ENCODE measurements at regions not wholly inside any gene's neighbourhood (a gene's known extent, or its start where the extent isn't known, plus 50 kb on each side); places are given as distances from the start of the nearest gene placed in this dataset.
"Not testable (repeated sequence)": the region's sequence is repeated elsewhere in the genome, so short reads cannot be mapped to it uniquely, and the experiment has no call there.

- TF ChIP-seq JUND (IDR thresholded peaks at IDR 0.05; ENCODE audit: low read depth): no peak
- DNase-seq (ENCODE audit: low read depth in 1 of 2, low spot score in 1 of 2): no peak
- in situ Hi-C loops (cut with HindIII; ENCODE audit: low pct_unique_long_range_greater_than_20kb, low sequenced_read_pairs): no loop called here
Observed at GRCh38 chr7:20534543-20534942, 80.9 kb upstream of the ABCB5 start.

- in situ Hi-C loops (cut with HindIII; ENCODE audit: low pct_unique_long_range_greater_than_20kb, low sequenced_read_pairs): no loop called here
- TF ChIP-seq JUND (IDR thresholded peaks at IDR 0.05; ENCODE audit: low read depth): no peak
- DNase-seq (ENCODE audit: low read depth in 1 of 2, low spot score in 1 of 2): no peak
Observed at GRCh38 chr7:20535541-20535940, 79.9 kb upstream of the ABCB5 start.

- in situ Hi-C loops (cut with HindIII; ENCODE audit: low pct_unique_long_range_greater_than_20kb, low sequenced_read_pairs): no loop called here
- no peak for TF ChIP-seq JUND (IDR thresholded peaks at IDR 0.05; ENCODE audit: low read depth)
- DNase-seq (ENCODE audit: low read depth in 1 of 2, low spot score in 1 of 2): peak in 1 of 2 experiments; percentile 79
Observed at GRCh38 chr7:20539201-20539600, 76.3 kb upstream of the ABCB5 start.

- in situ Hi-C loops (cut with HindIII; ENCODE audit: low pct_unique_long_range_greater_than_20kb, low sequenced_read_pairs): no loop called here
- TF ChIP-seq JUND (IDR thresholded peaks at IDR 0.05; ENCODE audit: low read depth): no peak
- DNase-seq (ENCODE audit: low read depth in 1 of 2, low spot score in 1 of 2): no peak
Observed at GRCh38 chr7:20541608-20542349, 73.7 kb upstream of the ABCB5 start.

- in situ Hi-C loops (cut with HindIII; ENCODE audit: low pct_unique_long_range_greater_than_20kb, low sequenced_read_pairs): no loop called here
- no peak for DNase-seq (ENCODE audit: low read depth in 1 of 2, low spot score in 1 of 2)
- no peak for TF ChIP-seq JUND (IDR thresholded peaks at IDR 0.05; ENCODE audit: low read depth)
Observed at GRCh38 chr7:20542594-20542993, 72.9 kb upstream of the ABCB5 start.

- no peak for DNase-seq (ENCODE audit: low read depth in 1 of 2, low spot score in 1 of 2)
- in situ Hi-C loops (cut with HindIII; ENCODE audit: low pct_unique_long_range_greater_than_20kb, low sequenced_read_pairs): no loop called here
- no peak for TF ChIP-seq JUND (IDR thresholded peaks at IDR 0.05; ENCODE audit: low read depth)
Observed at GRCh38 chr7:20543500-20543899, 72.0 kb upstream of the ABCB5 start.

GRCh38 chr7:20545016-20545415 is 70.5 kb upstream of the ABCB5 start:
- DNase-seq (ENCODE audit: low read depth in 1 of 2, low spot score in 1 of 2): no peak
- TF ChIP-seq JUND (IDR thresholded peaks at IDR 0.05; ENCODE audit: low read depth): no peak
- in situ Hi-C loops (cut with HindIII; ENCODE audit: low pct_unique_long_range_greater_than_20kb, low sequenced_read_pairs): no loop called here

- in situ Hi-C loops (cut with HindIII; ENCODE audit: low pct_unique_long_range_greater_than_20kb, low sequenced_read_pairs); DNase-seq (ENCODE audit: low read depth in 1 of 2, low spot score in 1 of 2): not testable (repeated sequence)
Observed at GRCh38 chr7:20546958-20547357, 68.5 kb upstream of the ABCB5 start.

GRCh38 chr7:20554072-20554471 is 61.4 kb upstream of the ABCB5 start:
- TF ChIP-seq JUND (IDR thresholded peaks at IDR 0.05; ENCODE audit: low read depth): no peak
- no peak for DNase-seq (ENCODE audit: low read depth in 1 of 2, low spot score in 1 of 2)
- in situ Hi-C loops (cut with HindIII; ENCODE audit: low pct_unique_long_range_greater_than_20kb, low sequenced_read_pairs): no loop called here

- in situ Hi-C loops (cut with HindIII; ENCODE audit: low pct_unique_long_range_greater_than_20kb, low sequenced_read_pairs): no loop called here
- peak; percentile 39; the same call in 1 of the 2 replicates for TF ChIP-seq JUND (IDR thresholded peaks at IDR 0.05; ENCODE audit: low read depth)
Observed at GRCh38 chr7:20556091-20556490, 59.4 kb upstream of the ABCB5 start.

GRCh38 chr7:20557116-20557515 is 58.4 kb upstream of the ABCB5 start:
- TF ChIP-seq JUND (IDR thresholded peaks at IDR 0.05; ENCODE audit: low read depth): no peak
- no peak for DNase-seq (ENCODE audit: low read depth in 1 of 2, low spot score in 1 of 2)
- in situ Hi-C loops (cut with HindIII; ENCODE audit: low pct_unique_long_range_greater_than_20kb, low sequenced_read_pairs): no loop called here

More at GRCh38 chr7:20556091-20556490, 59.4 kb upstream of the ABCB5 start:
- DNase-seq (ENCODE audit: low read depth in 1 of 2, low spot score in 1 of 2): peak; percentile 42 to 66

- no peak for TF ChIP-seq JUND (IDR thresholded peaks at IDR 0.05; ENCODE audit: low read depth)
- DNase-seq (ENCODE audit: low read depth in 1 of 2, low spot score in 1 of 2): no peak
- in situ Hi-C loops (cut with HindIII; ENCODE audit: low pct_unique_long_range_greater_than_20kb, low sequenced_read_pairs): no loop called here
Observed at GRCh38 chr7:20558963-20559716, 56.3 kb upstream of the ABCB5 start.

GRCh38 chr7:20559883-20560282 is 55.6 kb upstream of the ABCB5 start:
- TF ChIP-seq JUND (IDR thresholded peaks at IDR 0.05; ENCODE audit: low read depth): no peak
- in situ Hi-C loops (cut with HindIII; ENCODE audit: low pct_unique_long_range_greater_than_20kb, low sequenced_read_pairs): no loop called here
- DNase-seq (ENCODE audit: low read depth in 1 of 2, low spot score in 1 of 2): no peak

Data from T47D (cell line).